OCI-LY3 (cell line): ENCODE measurements at regions not wholly inside any gene's neighbourhood (a gene's known extent, or its start where the extent isn't known, plus 50 kb on each side); places are given as distances from the start of the nearest gene placed in this dataset.

Experiments used
- CTCF ChIP-seq: fragments of 200-600, 300-600 bp; sonication (generic); IDR thresholded peaks from 2 replicates; pipeline ENCODE4 v1.5.1; 2014; ENCODE audit warnings: antibody characterized with exemption, low read length, low read depth
- EZH2phosphoT487 ChIP-seq: fragments of 200-600 bp; shearing (Covaris generic); IDR thresholded peaks from 2 replicates; pipeline ENCODE4 v1.6.1; 2018; ENCODE audit warnings: antibody characterized with exemption, mixed run types, low read depth

GRCh38 chr4:137678796-137679195 is 146.5 kb upstream of the PCDH18 start:
- TF ChIP-seq CTCF (no peak), EZH2phosphoT487 (no peak)
